ENCODE measurements at regions not wholly inside any gene's neighbourhood (a gene's known extent, or its start where the extent isn't known, plus 50 kb on each side); places are given as distances from the start of the nearest gene placed in this dataset.
"Not testable (repeated sequence)": the region's sequence is repeated elsewhere in the genome, so short reads cannot be mapped to it uniquely, and the experiment has no call there.

DNA sequence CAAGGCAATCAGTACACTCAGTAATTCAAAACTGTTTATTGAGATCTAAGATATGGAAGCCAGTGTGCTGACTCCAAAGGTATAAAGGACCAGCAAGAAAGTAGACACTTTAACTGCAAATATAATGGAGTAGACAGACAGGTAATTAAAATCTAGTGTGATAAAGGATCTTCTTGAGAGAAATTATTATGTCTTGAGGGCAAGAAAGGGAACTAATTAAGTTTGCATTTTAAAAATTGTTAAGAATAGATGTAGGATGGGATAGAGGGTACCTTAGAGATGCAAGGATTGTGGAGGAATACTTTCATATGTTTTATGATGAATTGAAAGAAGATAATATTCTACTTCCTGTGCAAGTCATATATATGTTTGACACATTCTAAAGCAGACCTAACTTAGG, 825.3 kb downstream of the LTN1 start:
- Histone ChIP-seq H3K79me2 (ENCODE audit: insufficient read depth, low read length) (no peaks in the 10 kb centered on the region), H4K20me1 (ENCODE audit: insufficient read depth, low read length) (no peaks in the 10 kb centered on the region), H3K27me3 (ENCODE audit: insufficient read depth, low read length, poor library complexity) (no peaks in the 10 kb centered on the region), H3K9ac (ENCODE audit: low read depth, low read length) (no peak overlapping the region), H2AFZ (ENCODE audit: low read depth, low read length) (no peak overlapping the region), H3K4me3 (ENCODE audit: low read depth in 1 of 2, low read length in 2 of 2) (no peak overlapping the region), H3K4me1 (ENCODE audit: insufficient read depth, low read length) (no peaks in the 10 kb centered on the region), H3K9me3 (ENCODE audit: insufficient read depth, low read length, severe bottlenecking) (no peaks in the 10 kb centered on the region), H3K4me2 (ENCODE audit: insufficient read depth, low read length) (no peak overlapping the region), H3K36me3 (ENCODE audit: insufficient read depth, low read length) (no peaks in the 10 kb centered on the region), H3K27ac (ENCODE audit: low read length) (no peak overlapping the region)
- TF ChIP-seq, protein P1, sequence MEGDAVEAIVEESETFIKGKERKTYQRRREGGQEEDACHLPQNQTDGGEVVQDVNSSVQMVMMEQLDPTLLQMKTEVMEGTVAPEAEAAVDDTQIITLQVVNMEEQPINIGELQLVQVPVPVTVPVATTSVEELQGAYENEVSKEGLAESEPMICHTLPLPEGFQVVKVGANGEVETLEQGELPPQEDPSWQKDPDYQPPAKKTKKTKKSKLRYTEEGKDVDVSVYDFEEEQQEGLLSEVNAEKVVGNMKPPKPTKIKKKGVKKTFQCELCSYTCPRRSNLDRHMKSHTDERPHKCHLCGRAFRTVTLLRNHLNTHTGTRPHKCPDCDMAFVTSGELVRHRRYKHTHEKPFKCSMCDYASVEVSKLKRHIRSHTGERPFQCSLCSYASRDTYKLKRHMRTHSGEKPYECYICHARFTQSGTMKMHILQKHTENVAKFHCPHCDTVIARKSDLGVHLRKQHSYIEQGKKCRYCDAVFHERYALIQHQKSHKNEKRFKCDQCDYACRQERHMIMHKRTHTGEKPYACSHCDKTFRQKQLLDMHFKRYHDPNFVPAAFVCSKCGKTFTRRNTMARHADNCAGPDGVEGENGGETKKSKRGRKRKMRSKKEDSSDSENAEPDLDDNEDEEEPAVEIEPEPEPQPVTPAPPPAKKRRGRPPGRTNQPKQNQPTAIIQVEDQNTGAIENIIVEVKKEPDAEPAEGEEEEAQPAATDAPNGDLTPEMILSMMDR (IDR thresholded peaks at IDR 0.05; ENCODE audit: borderline replicate concordance, extremely low read depth, low read length, poor library complexity, severe bottlenecking) = no peak
- no peak for TF ChIP-seq EZH2 (IDR thresholded peaks at IDR 0.05; ENCODE audit: borderline replicate concordance, low read depth, low read length, severe bottlenecking)
- no peak for ATAC-seq (ENCODE audit: insufficient read depth, low read depth)
- DNase-seq = no peak

- not testable (repeated sequence) for H3K9me3 ChIP-seq (ENCODE audit: insufficient read depth, low read length, severe bottlenecking); H4K20me1 ChIP-seq (ENCODE audit: insufficient read depth, low read length); H2AFZ ChIP-seq (ENCODE audit: low read depth, low read length); DNase-seq; H3K27ac ChIP-seq (ENCODE audit: low read length); H3K4me2 ChIP-seq (ENCODE audit: insufficient read depth, low read length); H3K27me3 ChIP-seq (ENCODE audit: insufficient read depth, low read length, poor library complexity); H3K4me3 ChIP-seq (ENCODE audit: low read depth in 1 of 2, low read length in 2 of 2); H3K4me1 ChIP-seq (ENCODE audit: insufficient read depth, low read length); ATAC-seq (ENCODE audit: insufficient read depth, low read depth); H3K9ac ChIP-seq (ENCODE audit: low read depth, low read length); H3K36me3 ChIP-seq (ENCODE audit: insufficient read depth, low read length); H3K79me2 ChIP-seq (ENCODE audit: insufficient read depth, low read length)
Observed at GRCh38 chr21:28164519-28164918, 828.2 kb downstream of the LTN1 start.

GRCh38 chr21:28162052-28162451, 830.6 kb downstream of the LTN1 start:
- not testable (repeated sequence) for H3K4me2 ChIP-seq (ENCODE audit: insufficient read depth, low read length); H3K27me3 ChIP-seq (ENCODE audit: insufficient read depth, low read length, poor library complexity); H3K4me1 ChIP-seq (ENCODE audit: insufficient read depth, low read length); H3K9me3 ChIP-seq (ENCODE audit: insufficient read depth, low read length, severe bottlenecking); H3K4me3 ChIP-seq (ENCODE audit: low read depth in 1 of 2, low read length in 2 of 2); DNase-seq; H3K36me3 ChIP-seq (ENCODE audit: insufficient read depth, low read length); ATAC-seq (ENCODE audit: insufficient read depth, low read depth); H3K79me2 ChIP-seq (ENCODE audit: insufficient read depth, low read length); H4K20me1 ChIP-seq (ENCODE audit: insufficient read depth, low read length); H3K9ac ChIP-seq (ENCODE audit: low read depth, low read length); H3K27ac ChIP-seq (ENCODE audit: low read length); H2AFZ ChIP-seq (ENCODE audit: low read depth, low read length)

DNA sequence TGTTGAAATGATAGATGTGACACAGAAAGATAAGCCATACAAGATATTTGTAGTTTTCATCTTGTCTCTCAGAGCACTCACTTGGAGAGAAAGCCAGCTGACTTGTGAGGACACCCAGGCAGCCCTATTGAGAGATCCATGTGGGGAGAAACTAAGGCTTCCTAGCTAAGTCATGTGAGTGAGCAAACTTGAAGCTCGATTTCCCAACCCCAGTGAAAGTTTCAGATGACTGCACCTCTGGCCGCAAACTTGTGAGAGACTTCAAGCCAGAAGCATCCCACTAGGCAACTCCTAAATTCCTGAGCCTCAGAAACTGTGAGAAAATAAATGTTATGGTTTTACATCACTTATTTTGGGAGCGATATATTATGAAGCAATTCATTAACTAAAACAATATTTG, 832.3 kb downstream of the LTN1 start:
- H3K36me3 ChIP-seq (ENCODE audit: insufficient read depth, low read length) = no peaks in the 10 kb centered on the region
- no peaks in the 10 kb centered on the region for H3K9me3 ChIP-seq (ENCODE audit: insufficient read depth, low read length, severe bottlenecking)
- H3K79me2 ChIP-seq (ENCODE audit: insufficient read depth, low read length) = no peaks in the 10 kb centered on the region
- H3K27ac ChIP-seq (ENCODE audit: low read length) = no peak overlapping the region
- H2AFZ ChIP-seq (ENCODE audit: low read depth, low read length) = no peak overlapping the region
- ATAC-seq (ENCODE audit: insufficient read depth, low read depth) (no peak), DNase-seq (no peak)
- H3K4me3 ChIP-seq (ENCODE audit: low read depth in 1 of 2, low read length in 2 of 2) = no peak overlapping the region
- no peaks in the 10 kb centered on the region for H3K4me1 ChIP-seq (ENCODE audit: insufficient read depth, low read length)
- H3K4me2 ChIP-seq (ENCODE audit: insufficient read depth, low read length) = no peak overlapping the region
- H3K9ac ChIP-seq (ENCODE audit: low read depth, low read length) = no peak overlapping the region
- TF ChIP-seq EZH2 (IDR thresholded peaks at IDR 0.05; ENCODE audit: borderline replicate concordance, low read depth, low read length, severe bottlenecking) = no peak
- TF ChIP-seq, protein P1 (IDR thresholded peaks at IDR 0.05; ENCODE audit: borderline replicate concordance, extremely low read depth, low read length, poor library complexity, severe bottlenecking) = no peak
- H3K27me3 ChIP-seq (ENCODE audit: insufficient read depth, low read length, poor library complexity) = no peaks in the 10 kb centered on the region
- H4K20me1 ChIP-seq (ENCODE audit: insufficient read depth, low read length) = no peaks in the 10 kb centered on the region
